SIG-M5 treated with dmso at 0.1 percent for 504 hours (cell line): ENCODE measurements at regions not wholly inside any gene's neighbourhood (a gene's known extent, or its start where the extent isn't known, plus 50 kb on each side); places are given as distances from the start of the nearest gene placed in this dataset.
A peak's percentile ranks its signal among the peaks of the same experiment; 100 is the strongest.
"Not testable (repeated sequence)": the region's sequence is repeated elsewhere in the genome, so short reads cannot be mapped to it uniquely, and the experiment has no call there.

Experiments used
- DNase-seq: peaks from one replicate; lab custom pipeline; 2025; ENCODE audit not compliant: unreplicated experiment; lab: John Stamatoyannopoulos, UW

DNA sequence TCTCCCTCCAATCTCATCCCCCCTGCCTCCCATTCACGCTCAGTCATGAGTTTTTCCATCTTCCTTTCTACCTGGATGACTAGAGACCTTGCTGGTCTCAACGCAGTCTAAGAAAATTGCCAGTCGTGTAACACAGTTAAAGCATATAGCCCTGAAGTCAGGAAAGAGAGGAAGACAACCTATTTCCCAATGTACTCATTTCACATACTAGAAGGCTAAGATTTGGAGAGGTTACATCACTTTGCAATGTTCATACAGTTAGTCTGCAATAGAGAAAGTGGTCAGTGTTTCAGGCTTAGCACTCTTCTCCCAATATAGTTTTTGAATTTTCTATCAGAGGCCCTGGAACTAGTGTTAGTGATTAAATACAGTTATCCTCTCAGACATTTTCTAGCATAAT, 278.6 kb downstream of the EDEM1 start:
- DNase-seq: peak; percentile 87

GRCh38 chr3:5466717-5467116, 279.2 kb downstream of the EDEM1 start:
- peak; percentile 13 for DNase-seq

- no peak for DNase-seq
Observed at GRCh38 chr3:5473471-5473870, 286.0 kb downstream of the EDEM1 start.

- DNase-seq: no peak
Observed at GRCh38 chr3:5476403-5476802, 288.9 kb downstream of the EDEM1 start.

- no peak for DNase-seq
Observed at GRCh38 chr3:5479229-5479799, 291.8 kb downstream of the EDEM1 start.

- no peak for DNase-seq
Observed at GRCh38 chr3:5480190-5480589, 292.7 kb downstream of the EDEM1 start.

DNA sequence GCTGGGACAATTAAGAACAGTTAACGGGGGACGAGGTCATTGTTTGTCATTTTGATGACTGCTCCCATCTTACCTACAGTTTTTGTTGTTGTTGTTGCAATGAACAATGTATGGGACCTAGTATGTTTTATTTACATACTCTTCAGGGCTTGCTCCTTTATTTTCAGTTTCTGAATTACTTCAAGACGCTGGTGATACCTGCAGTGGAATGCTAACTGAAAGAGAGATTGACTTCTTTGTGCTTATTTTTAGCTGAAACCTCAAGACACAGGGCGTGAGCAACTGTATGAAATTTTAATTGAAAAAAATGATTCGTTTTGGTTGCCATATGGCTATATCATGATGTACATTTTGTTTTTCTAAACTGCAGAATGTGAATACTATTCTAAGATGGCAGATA, 297.9 kb downstream of the EDEM1 start:
- DNase-seq: no peak

- no peak for DNase-seq
Observed at GRCh38 chr3:5488771-5489170, 301.3 kb downstream of the EDEM1 start.

DNA sequence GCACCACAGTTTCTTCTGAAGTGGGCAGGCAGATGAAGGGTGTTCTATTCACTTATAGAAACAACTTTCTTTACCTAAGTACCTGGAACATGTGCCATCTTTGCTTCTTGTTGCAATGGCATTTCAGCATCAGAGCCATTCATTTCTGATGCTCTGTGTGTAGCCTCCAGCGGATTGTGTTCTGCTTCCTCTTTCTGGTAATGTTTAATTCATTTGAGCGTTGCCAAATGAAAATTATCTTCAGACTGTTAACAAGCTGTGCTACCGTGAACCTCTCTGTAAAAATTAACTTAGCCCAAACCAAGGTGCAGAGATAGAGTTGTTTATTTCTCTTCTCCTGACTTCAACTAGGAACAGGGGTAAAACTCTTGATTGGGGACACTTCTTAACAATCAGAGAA, 302.0 kb downstream of the EDEM1 start:
- no peak for DNase-seq

GRCh38 chr3:5494905-5495519, 307.5 kb downstream of the EDEM1 start:
- DNase-seq: no peak

DNA sequence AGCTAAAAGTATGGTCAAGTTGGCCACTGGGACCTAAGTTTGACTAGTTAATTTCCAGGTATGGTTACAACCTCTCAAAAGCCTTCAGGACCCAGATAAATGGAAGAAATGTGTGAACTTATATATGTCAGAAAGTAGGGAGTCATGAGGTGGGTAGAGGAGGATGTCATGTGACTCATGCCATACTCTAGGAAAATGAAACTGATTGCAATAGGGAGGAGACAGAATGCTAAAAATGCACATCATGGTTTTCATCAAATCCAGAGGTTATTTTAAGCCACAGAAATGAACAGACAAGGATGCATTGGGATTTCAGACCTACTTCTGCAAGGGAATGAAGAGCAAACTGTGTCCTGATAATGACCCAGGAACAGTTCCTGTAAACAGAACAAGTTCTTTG, 310.0 kb downstream of the EDEM1 start:
- DNase-seq: no peak

GRCh38 chr3:5498981-5499380, 311.5 kb downstream of the EDEM1 start:
- no peak for DNase-seq

DNA sequence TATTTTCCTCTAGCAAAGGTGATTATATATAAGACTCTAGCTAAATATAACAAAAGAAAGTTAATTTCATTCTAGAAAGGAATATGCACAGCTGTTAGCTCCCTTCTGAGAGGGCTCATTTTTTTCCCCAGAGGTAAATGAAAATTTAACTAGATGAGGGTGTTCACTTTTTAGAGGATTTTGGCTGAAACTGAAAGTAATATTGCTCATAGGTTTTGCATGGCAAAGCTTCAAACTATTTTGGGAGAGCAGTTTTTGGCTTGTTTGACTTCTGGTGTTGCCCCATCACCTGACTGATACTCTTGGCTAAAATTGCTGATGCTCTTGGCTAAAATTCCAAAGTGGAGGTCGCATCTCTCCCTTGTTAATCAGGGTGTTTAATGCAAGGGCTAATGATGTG, 311.9 kb downstream of the EDEM1 start:
- DNase-seq: no peak

- DNase-seq: no peak
Observed at GRCh38 chr3:5503136-5503535, 315.6 kb downstream of the EDEM1 start.

DNA sequence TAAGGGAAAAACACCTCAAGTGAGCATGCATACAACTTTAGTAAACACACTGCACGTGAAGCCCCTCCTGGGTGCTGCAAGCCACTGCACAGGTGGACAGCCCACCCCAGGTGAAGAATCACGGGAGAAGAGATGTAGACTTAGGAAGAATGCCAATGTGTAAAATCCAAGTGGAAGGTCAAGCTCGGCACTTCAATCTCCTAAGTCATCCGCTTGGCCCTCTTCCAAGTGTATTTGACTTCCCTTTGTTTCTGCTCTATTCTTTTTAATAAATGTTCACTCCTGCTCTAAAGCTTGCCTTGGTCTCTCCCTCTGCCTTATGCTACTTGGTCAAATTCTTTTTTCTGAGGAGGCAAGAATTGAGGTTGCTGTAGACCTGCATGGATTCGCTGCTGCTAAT, 316.6 kb downstream of the EDEM1 start:
- no peak for DNase-seq

DNA sequence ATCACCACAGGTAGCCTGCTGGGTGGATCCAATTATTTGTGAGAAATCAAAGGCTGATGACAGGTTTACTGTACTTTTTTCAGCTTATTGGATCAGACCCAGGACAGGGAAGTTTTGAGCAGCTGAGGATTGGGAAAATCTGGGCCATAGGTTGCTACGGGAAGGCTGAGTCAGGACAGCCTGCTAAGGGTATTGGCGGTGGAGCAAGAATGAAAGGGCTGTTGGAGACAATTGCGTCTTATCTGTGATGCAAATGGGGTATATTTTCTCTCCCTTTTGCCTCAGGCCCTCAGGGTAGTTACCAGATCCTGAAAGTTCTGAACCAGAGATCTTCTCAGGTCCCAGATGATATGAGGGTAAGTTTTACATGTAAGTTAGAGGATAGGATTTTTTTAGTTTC, 317.7 kb downstream of the EDEM1 start:
- DNase-seq: no peak

DNA sequence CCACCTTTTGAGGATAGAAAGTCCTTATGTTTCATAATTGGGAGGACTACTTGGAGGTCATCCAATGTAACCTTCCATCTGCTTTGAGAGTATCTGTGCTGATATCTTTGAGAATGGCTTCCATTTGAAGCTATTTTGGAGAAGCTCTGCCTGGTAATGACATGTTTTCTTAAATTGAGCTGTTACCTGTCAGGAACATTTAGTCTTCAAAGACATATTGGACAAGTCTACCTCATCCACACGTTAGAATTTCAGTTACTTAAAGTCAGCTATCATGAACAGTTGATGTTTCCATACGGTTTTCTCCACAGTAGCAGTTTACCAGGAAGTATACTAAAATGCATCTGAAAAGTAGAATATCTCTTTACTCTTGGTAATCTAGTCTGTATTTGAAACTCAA, 318.5 kb downstream of the EDEM1 start:
- no peak for DNase-seq

DNA sequence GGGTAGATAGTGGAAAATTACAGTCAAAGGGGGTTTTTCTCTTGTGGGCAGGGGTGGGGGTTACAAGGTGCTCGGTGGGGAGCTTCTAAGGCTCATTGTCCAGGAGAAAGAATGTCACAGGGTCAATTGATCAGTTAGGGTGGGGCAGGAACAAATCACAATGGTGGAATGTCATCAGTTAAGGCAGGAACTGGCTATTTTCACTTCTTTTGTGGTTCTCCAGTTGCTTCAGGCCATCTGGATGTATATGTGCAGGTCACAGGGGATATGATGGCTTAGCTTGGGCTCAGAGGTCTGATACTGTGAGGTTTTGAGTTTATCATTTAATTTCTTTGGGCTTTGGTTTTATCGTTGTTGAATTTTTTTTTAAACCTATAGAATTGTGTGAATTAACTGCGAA, 321.4 kb downstream of the EDEM1 start:
- not testable (repeated sequence) for DNase-seq

- no peak for DNase-seq
Observed at GRCh38 chr3:5510300-5510699, 322.8 kb downstream of the EDEM1 start.

- DNase-seq: no peak
Observed at GRCh38 chr3:5517921-5518320, 330.4 kb downstream of the EDEM1 start.

- no peak for DNase-seq
Observed at GRCh38 chr3:5520237-5520636, 332.7 kb downstream of the EDEM1 start.

DNA sequence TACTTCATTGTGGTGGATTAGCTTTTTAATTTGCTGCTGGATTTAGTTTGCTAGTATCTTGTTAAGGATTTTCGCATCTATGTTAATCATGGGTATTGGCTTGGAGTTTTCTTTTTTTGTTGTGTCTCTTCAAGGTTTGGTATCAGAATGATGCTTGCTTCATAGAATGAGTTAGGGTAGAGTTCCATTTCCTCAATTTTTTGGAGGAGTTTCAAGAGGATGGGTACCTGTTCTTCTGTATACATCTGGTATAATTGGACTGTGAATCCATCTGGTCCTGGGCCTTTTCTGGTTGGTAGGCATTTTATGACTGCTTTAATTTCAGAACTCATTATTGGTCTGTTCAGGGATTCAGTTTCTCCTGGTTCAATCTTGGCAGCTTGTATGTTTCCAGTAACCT, 335.6 kb downstream of the EDEM1 start:
- DNase-seq: no peak

DNA sequence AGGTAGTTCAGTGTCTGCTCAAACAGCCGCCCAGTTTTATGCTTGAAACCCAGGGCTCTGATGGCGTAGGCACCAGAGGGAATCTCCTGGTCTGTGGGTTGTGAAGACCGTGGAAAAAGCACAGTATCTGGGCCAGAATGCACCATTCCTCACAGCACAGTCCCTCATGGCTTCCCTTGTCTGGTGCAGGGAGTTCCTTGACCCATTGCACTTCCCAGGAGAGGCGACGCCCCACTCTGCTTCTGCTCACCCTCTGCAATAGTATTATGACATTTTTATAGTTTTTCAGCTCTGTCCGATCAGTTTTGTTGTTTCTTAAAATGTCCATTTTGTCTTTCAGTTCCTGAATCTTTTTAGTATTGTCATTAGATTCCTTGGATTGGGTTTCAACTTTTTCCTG, 343.5 kb downstream of the EDEM1 start:
- DNase-seq: no peak
